ENCODE measurements at regions not wholly inside any gene's neighbourhood (a gene's known extent, or its start where the extent isn't known, plus 50 kb on each side); places are given as distances from the start of the nearest gene placed in this dataset.
A peak's percentile ranks its signal among the peaks of the same experiment; 100 is the strongest.

DNA sequence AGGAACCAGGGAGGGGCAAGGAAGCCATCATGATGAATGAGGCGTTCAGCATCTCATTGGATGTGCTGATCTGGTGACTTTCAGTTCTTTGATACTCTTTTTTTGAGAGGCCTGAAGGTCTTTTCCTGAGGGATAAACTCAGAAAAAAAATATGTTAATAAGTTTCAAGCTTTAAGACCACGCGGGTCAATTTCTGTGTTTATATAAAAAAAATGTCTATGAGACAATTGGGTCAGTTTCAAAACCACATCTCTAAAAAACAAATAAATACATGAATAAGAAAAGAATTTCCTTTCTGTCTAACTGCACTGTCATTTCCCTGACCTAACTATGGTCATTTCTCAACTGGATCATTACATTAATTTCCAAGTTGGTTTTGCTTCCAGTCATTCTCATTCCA, 62.6 kb downstream of the TRIML1 start:
- ChIA-PET POLR2A (no interaction called here), CTCF (no interaction called here)
- H3K4me2 ChIP-seq = no peak overlapping the region
- ATAC-seq (no peak), DNase-seq (ENCODE audit: low read depth in 1 of 2, low spot score in 1 of 2) (no peak), FAIRE-seq (no peak)
- H3K4me1 ChIP-seq = peaks cover 10% of the 10 kb centered on the region
- H3K4me3 ChIP-seq = no peak overlapping the region
- no peaks in the 10 kb centered on the region for H3K9me3 ChIP-seq
- TF ChIP-seq MAZ (IDR thresholded peaks at IDR 0.05; ENCODE audit: borderline replicate concordance, low read depth, low read length) (no peak), FOSB (CRISPR knock-in tag; IDR thresholded peaks at IDR 0.05) (no peak)
- 43% methylated on average over 3 of the region's 3 CpGs for WGBS (ENCODE audit: missing lambda C conversion rate)
- no peak overlapping the region for H3K27ac ChIP-seq

DNA sequence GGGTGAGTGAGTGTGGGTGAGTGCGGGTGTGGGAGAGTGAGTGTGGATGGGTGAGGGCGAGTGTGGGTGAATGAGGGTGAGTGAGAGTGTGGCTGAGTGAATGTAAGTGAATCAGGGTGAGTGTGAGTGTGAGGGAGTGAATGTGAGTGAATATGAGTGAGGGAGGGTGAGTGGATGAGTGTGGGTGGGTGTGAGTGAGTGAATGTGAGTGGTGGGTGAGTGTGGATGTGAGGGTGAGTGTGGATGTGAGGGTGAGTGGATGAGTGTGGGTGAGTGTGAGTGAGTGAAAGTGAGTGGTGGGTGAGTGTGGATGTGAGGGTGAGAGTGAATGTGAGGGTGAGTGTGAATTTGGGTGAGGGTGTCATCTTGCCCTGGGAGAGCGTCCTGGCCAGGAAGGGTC, 67.5 kb downstream of the TRIML1 start:
- POLR2A ChIA-PET = no interaction called here
- Histone ChIP-seq H3K4me1 (no peaks in the 10 kb centered on the region), H3K4me2 (no peak overlapping the region), H3K27ac (no peak overlapping the region), H3K9me3 (no peaks in the 10 kb centered on the region), H3K4me3 (no peak overlapping the region)
- CTCF ChIA-PET = interaction anchor here (0.6 kb wide), 1 partner anchor 9 kb away, joined by 3 read pairs; no protein-coding TSS in a partner anchor
- DNase-seq (ENCODE audit: low read depth in 1 of 2, low spot score in 1 of 2) (no peak), FAIRE-seq (no peak), ATAC-seq (no peak)
- 89% methylated on average over 3 of the region's 3 CpGs for WGBS (ENCODE audit: missing lambda C conversion rate)
- TF ChIP-seq FOXS1 (CRISPR knock-in tag; IDR thresholded peaks at IDR 0.05) (no peak), ZFP36 (IDR thresholded peaks at IDR 0.05; ENCODE audit: borderline replicate concordance, partially characterized antibody) (no peak), GATA3 (IDR thresholded peaks at IDR 0.05; ENCODE audit: borderline replicate concordance) (no peak), MAZ (IDR thresholded peaks at IDR 0.05; ENCODE audit: borderline replicate concordance, low read depth, low read length) (no peak), KDM1A (IDR thresholded peaks at IDR 0.05; ENCODE audit: low read depth) (no peak), RCOR1 (IDR thresholded peaks at IDR 0.05; ENCODE audit: low read depth, low read length) (no peak), RAD21 (conservative IDR thresholded peaks at IDR 0.05 in 1 of 2, IDR thresholded peaks at IDR 0.05 in 1 of 2) (no peak), POLR2A (IDR thresholded peaks at IDR 0.05; ENCODE audit: low read length) (no peak), HEYL (CRISPR knock-in tag; IDR thresholded peaks at IDR 0.05) (no peak)
- TF ChIP-seq, protein P1, sequence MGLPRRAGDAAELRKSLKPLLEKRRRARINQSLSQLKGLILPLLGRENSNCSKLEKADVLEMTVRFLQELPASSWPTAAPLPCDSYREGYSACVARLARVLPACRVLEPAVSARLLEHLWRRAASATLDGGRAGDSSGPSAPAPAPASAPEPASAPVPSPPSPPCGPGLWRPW (IDR thresholded peaks at IDR 0.05) = no peak
- TF ChIP-seq, protein P2, sequence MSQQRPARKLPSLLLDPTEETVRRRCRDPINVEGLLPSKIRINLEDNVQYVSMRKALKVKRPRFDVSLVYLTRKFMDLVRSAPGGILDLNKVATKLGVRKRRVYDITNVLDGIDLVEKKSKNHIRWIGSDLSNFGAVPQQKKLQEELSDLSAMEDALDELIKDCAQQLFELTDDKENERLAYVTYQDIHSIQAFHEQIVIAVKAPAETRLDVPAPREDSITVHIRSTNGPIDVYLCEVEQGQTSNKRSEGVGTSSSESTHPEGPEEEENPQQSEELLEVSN (IDR thresholded peaks at IDR 0.05; ENCODE audit: borderline replicate concordance, low read depth) = no peak
- TF ChIP-seq, protein P3, sequence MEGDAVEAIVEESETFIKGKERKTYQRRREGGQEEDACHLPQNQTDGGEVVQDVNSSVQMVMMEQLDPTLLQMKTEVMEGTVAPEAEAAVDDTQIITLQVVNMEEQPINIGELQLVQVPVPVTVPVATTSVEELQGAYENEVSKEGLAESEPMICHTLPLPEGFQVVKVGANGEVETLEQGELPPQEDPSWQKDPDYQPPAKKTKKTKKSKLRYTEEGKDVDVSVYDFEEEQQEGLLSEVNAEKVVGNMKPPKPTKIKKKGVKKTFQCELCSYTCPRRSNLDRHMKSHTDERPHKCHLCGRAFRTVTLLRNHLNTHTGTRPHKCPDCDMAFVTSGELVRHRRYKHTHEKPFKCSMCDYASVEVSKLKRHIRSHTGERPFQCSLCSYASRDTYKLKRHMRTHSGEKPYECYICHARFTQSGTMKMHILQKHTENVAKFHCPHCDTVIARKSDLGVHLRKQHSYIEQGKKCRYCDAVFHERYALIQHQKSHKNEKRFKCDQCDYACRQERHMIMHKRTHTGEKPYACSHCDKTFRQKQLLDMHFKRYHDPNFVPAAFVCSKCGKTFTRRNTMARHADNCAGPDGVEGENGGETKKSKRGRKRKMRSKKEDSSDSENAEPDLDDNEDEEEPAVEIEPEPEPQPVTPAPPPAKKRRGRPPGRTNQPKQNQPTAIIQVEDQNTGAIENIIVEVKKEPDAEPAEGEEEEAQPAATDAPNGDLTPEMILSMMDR (IDR thresholded peaks at IDR 0.05) = no peak
- TF ChIP-seq, protein P4, sequence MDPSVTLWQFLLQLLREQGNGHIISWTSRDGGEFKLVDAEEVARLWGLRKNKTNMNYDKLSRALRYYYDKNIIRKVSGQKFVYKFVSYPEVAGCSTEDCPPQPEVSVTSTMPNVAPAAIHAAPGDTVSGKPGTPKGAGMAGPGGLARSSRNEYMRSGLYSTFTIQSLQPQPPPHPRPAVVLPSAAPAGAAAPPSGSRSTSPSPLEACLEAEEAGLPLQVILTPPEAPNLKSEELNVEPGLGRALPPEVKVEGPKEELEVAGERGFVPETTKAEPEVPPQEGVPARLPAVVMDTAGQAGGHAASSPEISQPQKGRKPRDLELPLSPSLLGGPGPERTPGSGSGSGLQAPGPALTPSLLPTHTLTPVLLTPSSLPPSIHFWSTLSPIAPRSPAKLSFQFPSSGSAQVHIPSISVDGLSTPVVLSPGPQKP (IDR thresholded peaks at IDR 0.05; ENCODE audit: low read depth, low read length) = no peak

DNA sequence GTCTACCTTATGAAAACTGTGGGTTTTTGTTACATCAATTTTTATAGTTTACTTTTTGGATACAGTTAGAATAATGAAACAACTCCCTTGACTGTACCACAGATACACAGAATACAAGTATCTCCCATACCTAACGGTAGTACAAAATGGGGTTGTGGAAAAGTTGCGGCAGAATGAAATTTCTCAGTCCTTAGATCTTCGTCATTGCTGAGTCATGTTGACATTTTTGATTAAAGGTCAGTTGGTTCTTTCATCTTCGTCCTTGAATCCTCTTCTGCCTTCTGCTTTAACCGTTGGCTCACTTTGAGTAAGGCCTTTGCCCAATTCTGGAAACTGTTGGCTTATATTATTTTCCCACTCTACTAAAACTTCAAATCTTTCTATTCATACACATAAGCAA, 75.6 kb downstream of the TRIML1 start:
- ChIA-PET POLR2A (no interaction called here), CTCF (no interaction called here)
- peak; percentile 42 to 70 for DNase-seq (ENCODE audit: low read depth in 1 of 2, low spot score in 1 of 2)
- peaks cover 13% of the 10 kb centered on the region; the same call in 2 of the 3 replicates for H3K4me1 ChIP-seq
- H3K4me3 ChIP-seq = no peak overlapping the region
- H3K4me2 ChIP-seq = peak overlapping the region; percentile 49
- 10% methylated on average over 5 of the region's 5 CpGs for WGBS (ENCODE audit: missing lambda C conversion rate)
- peak; percentile 56 to 66; a peak in 2 of 6 replicates for ATAC-seq
- H3K9me3 ChIP-seq = no peaks in the 10 kb centered on the region
- peak overlapping the region; percentile 46 to 84 for H3K27ac ChIP-seq
- FAIRE-seq = no peak
- TF ChIP-seq JUN (IDR thresholded peaks at IDR 0.05) = no peak
- TF ChIP-seq, protein P5, sequence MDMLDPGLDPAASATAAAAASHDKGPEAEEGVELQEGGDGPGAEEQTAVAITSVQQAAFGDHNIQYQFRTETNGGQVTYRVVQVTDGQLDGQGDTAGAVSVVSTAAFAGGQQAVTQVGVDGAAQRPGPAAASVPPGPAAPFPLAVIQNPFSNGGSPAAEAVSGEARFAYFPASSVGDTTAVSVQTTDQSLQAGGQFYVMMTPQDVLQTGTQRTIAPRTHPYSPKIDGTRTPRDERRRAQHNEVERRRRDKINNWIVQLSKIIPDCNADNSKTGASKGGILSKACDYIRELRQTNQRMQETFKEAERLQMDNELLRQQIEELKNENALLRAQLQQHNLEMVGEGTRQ (IDR thresholded peaks at IDR 0.05) = no peak
- peak; percentile 86 for TF ChIP-seq ESRRA (IDR thresholded peaks at IDR 0.05; ENCODE audit: borderline replicate concordance, low read length)
- TF ChIP-seq JUNB (IDR thresholded peaks at IDR 0.05) = peak; percentile 60; the same call in 1 of the 2 replicates
- peak; percentile 24 to 33; a peak in 1 of 5 replicates for TF ChIP-seq EP300 (IDR thresholded peaks at IDR 0.05)
- TF ChIP-seq MAFK (IDR thresholded peaks at IDR 0.05; ENCODE audit: partially characterized antibody) = peak; percentile 82
- peak; percentile 61 for TF ChIP-seq NFE2L2 (conservative IDR thresholded peaks at IDR 0.05; ENCODE audit: low read length)
- TF ChIP-seq FOSL2 (IDR thresholded peaks at IDR 0.05) = peak; percentile 62; the same call in 1 of the 2 replicates
- TF ChIP-seq FOSL2 (CRISPR knock-in tag; IDR thresholded peaks at IDR 0.05) = peak; percentile 65

All from A549 (cell line).